ENCODE measurements at regions not wholly inside any gene's neighbourhood (a gene's known extent, or its start where the extent isn't known, plus 50 kb on each side); places are given as distances from the start of the nearest gene placed in this dataset.

DNA sequence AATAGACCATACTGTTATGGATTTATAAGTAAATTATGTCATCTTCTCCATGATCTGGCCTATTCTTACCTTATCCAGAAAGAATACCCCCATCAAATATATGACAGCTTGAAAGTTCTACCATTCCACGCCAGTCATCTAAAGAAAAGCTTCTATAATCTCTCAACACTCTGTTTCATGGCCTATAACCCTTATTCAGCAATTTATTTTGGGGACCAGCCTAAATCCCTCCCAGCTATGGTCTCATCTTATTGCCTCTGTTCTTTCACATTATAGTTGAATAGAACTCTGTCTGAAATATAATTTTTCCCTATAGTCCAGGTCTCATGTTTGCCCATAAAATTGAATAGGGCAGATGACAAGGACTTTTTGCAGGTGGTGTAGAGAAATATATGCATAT, 2387.6 kb upstream of the WWC1 start:
- Histone ChIP-seq H3K36me3 (no peaks in the 10 kb centered on the region), H3K27me3 (replicated peaks in 1 of 7) (no peaks in the 10 kb centered on the region), H3K4me3 (no peak overlapping the region), H3K4me1 (no peaks in the 10 kb centered on the region), H3K27ac (no peak overlapping the region), H3K9me3 (peaks cover 0 to 28% (median 11%) of the 10 kb centered on the region in 8 donors)
- intact Hi-C loops (cut with DNase I; ENCODE audit: low total_unique reads), result no loop called here
- 70 to 95% (median 73%) methylated on average over 1 of the region's 1 CpG for WGBS, 5 donors
- TF ChIP-seq, protein P1, sequence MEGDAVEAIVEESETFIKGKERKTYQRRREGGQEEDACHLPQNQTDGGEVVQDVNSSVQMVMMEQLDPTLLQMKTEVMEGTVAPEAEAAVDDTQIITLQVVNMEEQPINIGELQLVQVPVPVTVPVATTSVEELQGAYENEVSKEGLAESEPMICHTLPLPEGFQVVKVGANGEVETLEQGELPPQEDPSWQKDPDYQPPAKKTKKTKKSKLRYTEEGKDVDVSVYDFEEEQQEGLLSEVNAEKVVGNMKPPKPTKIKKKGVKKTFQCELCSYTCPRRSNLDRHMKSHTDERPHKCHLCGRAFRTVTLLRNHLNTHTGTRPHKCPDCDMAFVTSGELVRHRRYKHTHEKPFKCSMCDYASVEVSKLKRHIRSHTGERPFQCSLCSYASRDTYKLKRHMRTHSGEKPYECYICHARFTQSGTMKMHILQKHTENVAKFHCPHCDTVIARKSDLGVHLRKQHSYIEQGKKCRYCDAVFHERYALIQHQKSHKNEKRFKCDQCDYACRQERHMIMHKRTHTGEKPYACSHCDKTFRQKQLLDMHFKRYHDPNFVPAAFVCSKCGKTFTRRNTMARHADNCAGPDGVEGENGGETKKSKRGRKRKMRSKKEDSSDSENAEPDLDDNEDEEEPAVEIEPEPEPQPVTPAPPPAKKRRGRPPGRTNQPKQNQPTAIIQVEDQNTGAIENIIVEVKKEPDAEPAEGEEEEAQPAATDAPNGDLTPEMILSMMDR (IDR thresholded peaks at IDR 0.05 in 8 of 11, conservative IDR thresholded peaks at IDR 0.05 in 3 of 11), result no peak
- TF ChIP-seq POLR2A (IDR thresholded peaks at IDR 0.05) (no peak), POLR2AphosphoS5 (IDR thresholded peaks at IDR 0.05) (no peak)
- no peak for DNase-seq

DNA sequence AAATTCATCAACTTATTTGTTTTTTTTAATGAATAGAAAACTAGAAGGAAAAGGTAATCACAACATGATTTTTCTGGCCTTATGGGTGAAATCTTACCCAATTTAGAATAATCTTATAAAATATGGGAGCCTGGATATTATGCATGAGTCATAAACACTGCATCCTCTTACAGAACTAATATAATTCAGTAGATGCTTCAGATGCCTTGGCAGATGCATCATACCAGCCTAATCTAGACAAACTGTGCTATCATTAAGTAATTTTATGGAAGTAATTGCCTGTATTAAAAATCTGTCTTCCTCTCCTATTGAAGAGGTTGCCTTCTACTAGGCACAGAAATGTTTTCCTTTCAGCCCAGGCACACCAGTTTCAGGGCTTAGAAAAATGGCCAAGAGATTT, 2384.6 kb upstream of the WWC1 start:
- DNase-seq, result no peak
- H3K9me3 ChIP-seq, result peaks cover 0 to 43% (median 19%) of the 10 kb centered on the region in 8 donors
- H3K4me3 ChIP-seq, result no peak overlapping the region
- no peak for TF ChIP-seq POLR2AphosphoS5 (IDR thresholded peaks at IDR 0.05)
- no peak for TF ChIP-seq POLR2A (IDR thresholded peaks at IDR 0.05)
- TF ChIP-seq, protein P1 (IDR thresholded peaks at IDR 0.05 in 8 of 11, conservative IDR thresholded peaks at IDR 0.05 in 3 of 11), result no peak
- no peaks in the 10 kb centered on the region for H3K27me3 ChIP-seq (replicated peaks in 1 of 7)
- no peaks in the 10 kb centered on the region for H3K36me3 ChIP-seq
- intact Hi-C loops (cut with DNase I; ENCODE audit: low total_unique reads), result no loop called here
- H3K27ac ChIP-seq, result no peak overlapping the region
- H3K4me1 ChIP-seq, result no peaks in the 10 kb centered on the region

DNA sequence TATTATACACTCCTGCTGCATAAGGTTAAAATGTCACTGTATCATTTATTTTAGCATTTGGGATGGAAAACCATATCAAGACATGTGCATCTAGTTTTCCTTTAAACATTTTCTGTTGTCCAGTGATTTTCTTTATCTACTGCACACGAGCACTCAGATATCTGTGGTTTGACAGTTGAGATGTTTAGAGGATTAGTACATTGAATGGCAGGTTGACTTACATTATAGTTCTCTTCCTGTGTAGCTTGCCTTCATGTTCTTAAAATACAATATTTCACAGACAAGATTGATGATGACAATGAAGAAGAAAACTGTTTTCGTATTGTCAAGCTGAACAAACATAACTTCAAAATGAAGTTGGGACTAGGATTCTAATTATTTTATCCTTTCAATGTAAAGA, 2378.4 kb upstream of the WWC1 start:
- no peak for DNase-seq

DNA sequence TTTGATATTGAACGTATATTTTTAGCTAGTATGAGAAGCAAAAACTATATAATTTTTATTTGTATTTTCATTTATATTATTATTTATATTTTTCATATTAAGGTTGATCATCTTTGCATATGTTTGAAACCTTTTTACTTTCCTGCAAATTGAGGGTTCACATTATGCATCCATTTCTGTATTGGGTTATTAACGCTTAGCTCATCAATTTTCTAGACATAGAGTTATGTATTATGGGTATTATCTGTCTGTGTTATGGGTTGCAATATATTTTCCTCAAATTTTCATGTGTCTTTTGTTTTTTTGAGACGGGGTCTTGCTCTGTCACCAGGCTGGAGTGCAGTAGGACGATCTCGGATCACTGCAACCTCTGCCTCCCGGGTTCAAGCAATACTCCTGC, 2377.0 kb upstream of the WWC1 start:
- H3K27ac ChIP-seq, result no peak overlapping the region
- H3K27me3 ChIP-seq (replicated peaks in 1 of 7), result no peaks in the 10 kb centered on the region
- peaks cover 0 to 29% (median 7%) of the 10 kb centered on the region in 8 donors for H3K9me3 ChIP-seq
- H3K4me1 ChIP-seq, result no peaks in the 10 kb centered on the region
- no peak for TF ChIP-seq POLR2A (IDR thresholded peaks at IDR 0.05)
- TF ChIP-seq, protein P1 (IDR thresholded peaks at IDR 0.05 in 8 of 11, conservative IDR thresholded peaks at IDR 0.05 in 3 of 11), result no peak
- 86 to 93% (median 93%) methylated on average over 6 of the region's 6 CpGs for WGBS, 5 donors
- no peak overlapping the region for H3K4me3 ChIP-seq
- DNase-seq, result no peak
- no peaks in the 10 kb centered on the region for H3K36me3 ChIP-seq
- intact Hi-C loops (cut with DNase I; ENCODE audit: low total_unique reads), result no loop called here

More for the DNA sequence above, 2378.4 kb upstream of the WWC1 start:
- no peak overlapping the region for H3K4me3 ChIP-seq
- WGBS, 5 donors, result 36 to 56% (median 46%) methylated on average over 2 of the region's 2 CpGs
- TF ChIP-seq POLR2AphosphoS5 (IDR thresholded peaks at IDR 0.05) (no peak), POLR2A (IDR thresholded peaks at IDR 0.05) (no peak)
- TF ChIP-seq, protein P1 (IDR thresholded peaks at IDR 0.05 in 8 of 11, conservative IDR thresholded peaks at IDR 0.05 in 3 of 11), result no peak
- peaks cover 0 to 30% (median 19%) of the 10 kb centered on the region in 8 donors for H3K9me3 ChIP-seq
- no peak overlapping the region for H3K27ac ChIP-seq
- H3K4me1 ChIP-seq, result no peaks in the 10 kb centered on the region
- H3K36me3 ChIP-seq, result no peaks in the 10 kb centered on the region
- H3K27me3 ChIP-seq (replicated peaks in 1 of 7), result no peaks in the 10 kb centered on the region
- intact Hi-C loops (cut with DNase I; ENCODE audit: low total_unique reads), result no loop called here
